GM21723 (cell line): ENCODE measurements at regions not wholly inside any gene's neighbourhood (a gene's known extent, or its start where the extent isn't known, plus 50 kb on each side); places are given as distances from the start of the nearest gene placed in this dataset.

ENCODE experiments used
- ATAC-seq: cut with Tn5 transposase; IDR thresholded peaks from one replicate; pipeline ENCODE4 v1.9.1; 2021; ENCODE audit warnings: mild to moderate bottlenecking, moderate library complexity; ENCODE audit not compliant: unreplicated experiment

DNA sequence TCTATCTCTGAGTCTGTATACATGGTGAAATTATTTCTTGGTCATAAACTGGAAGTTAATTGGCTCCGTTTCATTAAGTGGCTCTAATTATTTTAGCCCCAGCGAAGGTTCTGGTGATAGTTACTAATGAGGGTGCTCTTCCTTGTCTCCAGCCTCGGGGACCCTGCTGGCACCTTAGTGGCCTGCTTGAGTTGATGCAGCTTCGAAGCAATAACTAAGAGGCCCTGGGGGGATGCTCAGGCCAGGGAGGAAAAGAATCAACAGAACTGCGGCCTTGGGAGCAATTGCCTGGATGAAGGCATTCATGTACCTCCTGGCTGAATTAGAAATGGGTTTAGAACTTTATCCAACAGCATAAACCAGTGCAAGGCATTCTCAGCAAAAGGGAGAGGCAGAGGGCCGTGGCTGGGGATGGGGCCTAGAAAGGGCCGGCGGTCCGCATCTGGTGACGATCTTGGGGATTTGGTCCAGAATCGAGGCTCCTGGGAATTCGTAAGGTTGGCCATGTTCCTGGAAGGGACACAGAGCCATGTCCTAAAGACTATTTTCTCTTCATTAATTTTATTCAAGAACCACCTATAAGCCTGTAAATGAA lies 100.0 kb upstream of the AJAP1 start:
- no peak for ATAC-seq

DNA sequence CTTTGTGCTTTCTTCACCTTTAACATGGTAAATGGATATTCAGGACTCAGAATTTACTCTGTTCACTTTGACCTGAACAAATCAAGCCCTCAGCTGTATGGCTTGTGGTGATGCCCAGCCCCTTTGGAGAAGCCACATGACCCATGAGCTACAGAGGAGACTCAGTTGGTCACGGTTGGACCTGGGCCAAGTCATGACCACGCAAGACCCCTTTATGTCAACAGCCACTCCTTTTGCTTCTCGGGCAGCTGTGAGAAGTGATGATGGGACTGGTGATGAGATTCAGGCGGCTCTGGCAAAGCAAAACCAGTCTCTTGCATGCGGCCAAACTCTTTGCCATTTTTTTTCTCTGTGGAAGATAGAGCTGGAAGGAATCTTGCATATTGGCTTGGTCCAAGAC lies 96.5 kb upstream of the AJAP1 start:
- ATAC-seq, result no peak

GRCh38 chr1:4561205-4561604 lies 93.2 kb upstream of the AJAP1 start:
- ATAC-seq, result no peak

GRCh38 chr1:4562321-4562720 lies 92.1 kb upstream of the AJAP1 start:
- no peak for ATAC-seq

GRCh38 chr1:4563586-4563985 lies 90.8 kb upstream of the AJAP1 start:
- ATAC-seq, result no peak

DNA sequence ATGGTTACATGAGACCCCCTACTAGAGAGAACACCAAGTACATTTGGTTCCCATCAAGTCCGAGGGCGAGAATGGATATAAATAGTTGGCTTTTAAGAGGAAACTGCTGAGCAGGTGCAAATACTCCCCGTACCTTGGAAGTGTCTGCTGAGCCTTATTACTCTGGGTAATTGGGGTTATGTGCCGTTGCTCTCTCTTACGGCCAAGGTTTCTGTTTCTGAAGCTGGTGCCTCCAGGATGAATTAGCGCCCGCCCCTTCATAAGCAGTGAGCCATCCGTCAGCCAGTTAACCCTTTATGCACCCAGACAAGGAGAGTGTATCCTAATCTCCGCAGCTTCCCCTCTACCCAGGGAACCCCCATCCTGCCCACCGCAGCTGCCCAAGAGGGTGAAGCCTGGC lies 90.4 kb upstream of the AJAP1 start:
- ATAC-seq, result no peak

GRCh38 chr1:4565166-4565565 lies 89.2 kb upstream of the AJAP1 start:
- no peak for ATAC-seq

GRCh38 chr1:4565801-4566449 lies 88.5 kb upstream of the AJAP1 start:
- ATAC-seq, result no peak

GRCh38 chr1:4571263-4571662 lies 83.1 kb upstream of the AJAP1 start:
- ATAC-seq, result no peak

DNA sequence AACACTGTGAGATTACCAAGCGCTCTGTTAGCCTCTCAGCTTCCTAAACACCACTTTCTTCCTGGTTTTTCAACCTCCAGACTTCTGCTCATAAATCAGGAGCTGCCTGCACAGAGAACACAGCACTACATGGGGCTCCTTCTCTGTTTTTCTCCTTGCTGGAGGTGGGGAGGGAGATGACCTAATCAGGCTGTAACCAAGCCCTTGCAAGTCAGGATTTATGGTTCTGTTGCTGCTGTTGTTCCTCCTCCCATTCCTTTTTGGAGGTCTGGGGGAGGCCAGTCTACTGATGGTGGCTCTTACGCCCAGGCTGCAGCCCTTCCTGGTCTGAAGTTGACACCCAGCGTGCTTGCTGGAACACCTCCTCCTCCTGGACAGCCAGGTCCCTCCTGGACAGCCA lies 80.9 kb upstream of the AJAP1 start:
- ATAC-seq, result no peak

DNA sequence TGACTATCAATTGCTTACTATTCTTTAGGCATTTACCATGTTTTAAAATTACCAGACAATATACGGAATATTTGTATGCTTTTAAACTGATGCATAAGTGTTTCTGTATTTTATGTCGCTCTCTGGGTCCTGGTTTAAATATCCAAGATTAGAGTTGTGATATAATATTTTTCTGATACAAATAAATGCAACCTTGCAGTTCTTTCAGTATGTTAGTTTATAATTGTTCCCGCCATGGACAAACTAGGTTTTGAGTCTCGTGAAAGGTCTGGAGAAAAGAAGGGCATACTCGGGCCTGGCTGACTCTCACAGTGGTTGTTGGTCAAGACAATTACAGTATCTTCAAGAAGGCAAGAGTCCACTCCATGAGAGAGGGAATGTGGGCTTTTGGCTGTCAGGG lies 72.6 kb upstream of the AJAP1 start:
- no peak for ATAC-seq

DNA sequence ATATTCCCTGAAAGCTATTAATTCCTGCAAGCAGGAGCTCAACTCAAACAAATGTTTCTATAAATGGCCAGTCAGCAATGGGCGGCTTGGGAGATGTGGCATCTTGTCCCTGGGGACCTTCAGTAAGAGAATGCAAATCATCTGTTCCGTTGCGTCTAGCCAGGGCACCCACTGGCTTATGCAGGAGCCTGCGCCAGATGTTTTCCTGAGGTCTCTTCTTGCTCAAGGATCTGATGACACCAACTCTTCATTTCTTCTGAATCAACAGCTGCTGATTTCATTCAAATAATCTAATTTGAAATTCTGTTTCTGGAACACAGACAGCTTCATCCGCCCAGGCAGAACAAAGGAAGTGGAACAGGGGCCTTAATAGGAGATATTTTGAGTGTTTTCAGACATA lies 70.0 kb upstream of the AJAP1 start:
- ATAC-seq, result no peak

DNA sequence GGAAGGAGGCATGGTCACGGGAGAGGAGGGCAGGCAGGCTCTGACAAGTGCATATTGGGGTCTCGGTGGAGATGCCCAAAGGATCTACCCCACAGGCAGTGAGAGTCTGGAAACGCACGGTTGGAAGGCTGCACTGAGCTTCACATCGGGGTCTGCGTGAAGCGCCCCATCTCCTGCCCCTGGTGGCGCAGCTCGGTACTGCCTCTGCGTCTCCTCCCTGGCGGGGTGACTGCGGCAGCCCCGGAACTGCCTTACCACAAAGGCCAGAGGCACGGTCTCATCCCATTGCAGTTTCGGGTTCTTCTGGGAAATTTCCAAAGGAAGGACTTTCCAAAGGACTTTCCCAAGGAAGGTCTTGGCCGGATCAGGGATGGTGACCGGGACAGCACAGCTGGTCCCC lies 69.2 kb upstream of the AJAP1 start:
- no peak for ATAC-seq

GRCh38 chr1:4585705-4586104 lies 68.7 kb upstream of the AJAP1 start:
- no peak for ATAC-seq

- ATAC-seq, result no peak
Measured at GRCh38 chr1:4586611-4587160, 67.7 kb upstream of the AJAP1 start.

GRCh38 chr1:4587721-4588120 lies 66.7 kb upstream of the AJAP1 start:
- ATAC-seq, result no peak

GRCh38 chr1:4590756-4591155 lies 63.7 kb upstream of the AJAP1 start:
- no peak for ATAC-seq

GRCh38 chr1:4591926-4592325 lies 62.5 kb upstream of the AJAP1 start:
- ATAC-seq, result no peak

GRCh38 chr1:4593106-4593505 lies 61.3 kb upstream of the AJAP1 start:
- no peak for ATAC-seq

- no peak for ATAC-seq
Measured at GRCh38 chr1:4594286-4594991, 60.0 kb upstream of the AJAP1 start.

GRCh38 chr1:4595341-4596225 lies 58.8 kb upstream of the AJAP1 start:
- no peak for ATAC-seq
